Activated CD8-positive, alpha-beta T cell treated with anti-CD3 and anti-CD28 coated beads, Interleukin-2, amount 10 ng/mL, durations not matched to agents 7 days and 5 days (primary cell): ENCODE measurements at regions not wholly inside any gene's neighbourhood (a gene's known extent, or its start where the extent isn't known, plus 50 kb on each side); places are given as distances from the start of the nearest gene placed in this dataset.
"Not testable (repeated sequence)": the region's sequence is repeated elsewhere in the genome, so short reads cannot be mapped to it uniquely, and the experiment has no call there.

Source experiments
- ATAC-seq: fragments of 150-1000 bp; cut with Tn5 transposase; one replicate; pipeline ENCODE4 v1.10.0; 2021; ENCODE audit warnings: moderate library complexity
- CTCF ChIA-PET: fragments of 350-600 bp; sonication (Branson Sonifier 250); formaldehyde crosslinking; loops from one replicate; lab custom pipeline; 2021; ENCODE audit warnings: antibody characterized with exemption; lab: Charles Lee
- POLR2A ChIA-PET: fragments of 350-600 bp; sonication (Branson Sonifier 250); formaldehyde crosslinking; loops from one replicate; lab custom pipeline; 2021; ENCODE audit warnings: antibody characterized with exemption; lab: Charles Lee
- DNase-seq: peaks from one replicate; pipeline ENCODE4 v3.0.0-alpha.2; 2020
- H3K27ac Mint-ChIP-seq: one replicate; pipeline ENCODE4 v1.8.0; 2021; ENCODE audit warnings: mild to moderate bottlenecking, mixed read lengths
- H3K27me3 Mint-ChIP-seq: one replicate; pipeline ENCODE4 v1.8.0; 2021; ENCODE audit warnings: low read depth, mixed read lengths
- H3K36me3 Mint-ChIP-seq: one replicate; pipeline ENCODE4 v1.8.0; 2021; ENCODE audit warnings: low read depth, mixed read lengths
- H3K4me1 Mint-ChIP-seq: one replicate; pipeline ENCODE4 v1.8.0; 2021; ENCODE audit warnings: low read depth, mixed read lengths
- H3K4me3 Mint-ChIP-seq: one replicate; pipeline ENCODE4 v1.8.0; 2021; ENCODE audit warnings: mild to moderate bottlenecking, mixed read lengths
- H3K9me3 Mint-ChIP-seq: one replicate; pipeline ENCODE4 v1.8.0; 2022; ENCODE audit warnings: mixed read lengths; ENCODE audit not compliant: insufficient read depth

- H3K4me1 Mint-ChIP-seq, H3K9me3 Mint-ChIP-seq, H3K4me3 Mint-ChIP-seq, POLR2A ChIA-PET, H3K27ac Mint-ChIP-seq, H3K36me3 Mint-ChIP-seq, CTCF ChIA-PET, ATAC-seq, H3K27me3 Mint-ChIP-seq, DNase-seq: not testable (repeated sequence)
Measured at GRCh38 chr5:118502232-118502631, 486.1 kb downstream of the DTWD2 start.

DNA sequence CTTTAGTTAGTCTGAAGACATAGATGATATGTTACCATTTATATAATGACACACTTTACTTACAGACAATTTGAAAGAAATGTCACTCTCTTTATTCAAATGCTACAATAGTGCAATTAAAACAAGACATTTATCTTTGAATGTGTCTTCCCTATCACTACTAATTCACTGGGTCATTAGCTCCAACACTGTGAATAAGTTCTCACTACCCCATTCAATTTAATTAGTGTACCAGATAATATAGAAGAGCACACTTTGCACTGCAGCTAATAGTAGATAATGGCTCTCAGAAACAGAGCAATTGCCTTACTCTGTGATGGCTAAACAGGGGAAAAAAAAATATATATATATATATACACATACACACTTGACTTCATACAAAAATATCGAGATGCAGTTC is 497.0 kb downstream of the DTWD2 start:
- ChIA-PET POLR2A (no interaction called here), CTCF (no interaction called here)

GRCh38 chr5:118486647-118487225 is 501.6 kb downstream of the DTWD2 start:
- H3K9me3 Mint-ChIP-seq, result no peaks in the 10 kb centered on the region
- no peaks in the 10 kb centered on the region for H3K4me1 Mint-ChIP-seq
- ChIA-PET POLR2A (no interaction called here), CTCF (no interaction called here)
- DNase-seq, result no peak
- ATAC-seq, result no peak
- no peaks in the 10 kb centered on the region for H3K27me3 Mint-ChIP-seq
- no peak overlapping the region for H3K27ac Mint-ChIP-seq
- no peak overlapping the region for H3K4me3 Mint-ChIP-seq
- H3K36me3 Mint-ChIP-seq, result no peaks in the 10 kb centered on the region

More for the DNA sequence above, 497.0 kb downstream of the DTWD2 start:
- no peaks in the 10 kb centered on the region for H3K9me3 Mint-ChIP-seq
- H3K27ac Mint-ChIP-seq, result no peak overlapping the region
- no peak overlapping the region for H3K4me3 Mint-ChIP-seq
- H3K36me3 Mint-ChIP-seq, result no peaks in the 10 kb centered on the region
- H3K4me1 Mint-ChIP-seq, result no peaks in the 10 kb centered on the region
- no peak for ATAC-seq
- DNase-seq, result no peak
- no peaks in the 10 kb centered on the region for H3K27me3 Mint-ChIP-seq

DNA sequence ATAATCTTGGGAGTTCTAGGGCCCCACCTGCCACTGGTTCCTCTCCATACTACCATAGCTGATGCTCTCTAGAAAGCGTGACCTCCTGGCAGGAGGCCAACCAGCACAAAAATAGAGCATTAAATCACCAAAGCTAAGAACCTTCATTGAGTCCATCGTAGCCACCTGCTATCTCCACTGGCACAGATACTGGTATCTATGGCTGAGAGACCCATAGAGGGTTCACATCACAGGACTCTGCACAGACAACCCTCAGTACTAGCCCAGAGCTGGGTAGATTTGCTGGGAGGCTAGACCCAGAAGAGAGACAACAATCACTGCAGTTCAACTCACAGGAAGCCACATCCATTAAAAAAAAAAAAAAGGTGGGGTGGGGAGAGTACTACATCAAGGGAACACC is 509.1 kb downstream of the DTWD2 start:
- ChIA-PET CTCF (no interaction called here), POLR2A (interaction anchor here (0.6 kb wide), 1 partner anchor 330 kb away, joined by 3 read pairs; no protein-coding TSS in a partner anchor)
- DNase-seq (no peak), ATAC-seq (no peak)
- Mint-ChIP-seq H3K27ac (no peak overlapping the region), H3K9me3 (peaks cover 4% of the 10 kb centered on the region), H3K4me3 (no peak overlapping the region), H3K4me1 (no peaks in the 10 kb centered on the region), H3K27me3 (no peaks in the 10 kb centered on the region), H3K36me3 (no peaks in the 10 kb centered on the region)

GRCh38 chr5:118478852-118479251 is 509.5 kb downstream of the DTWD2 start:
- ChIA-PET CTCF (no interaction called here), POLR2A (interaction anchor here (0.6 kb wide), 1 partner anchor 330 kb away, joined by 3 read pairs; no protein-coding TSS in a partner anchor)
- Mint-ChIP-seq H3K27ac (no peak overlapping the region), H3K4me1 (no peaks in the 10 kb centered on the region), H3K27me3 (no peaks in the 10 kb centered on the region), H3K4me3 (no peak overlapping the region), H3K9me3 (peaks cover 4% of the 10 kb centered on the region), H3K36me3 (no peaks in the 10 kb centered on the region)
- no peak for ATAC-seq
- DNase-seq, result no peak

GRCh38 chr5:118468085-118468484 is 520.3 kb downstream of the DTWD2 start:
- ATAC-seq, result no peak
- no peak for DNase-seq
- H3K4me1 Mint-ChIP-seq, result no peaks in the 10 kb centered on the region
- no peaks in the 10 kb centered on the region for H3K36me3 Mint-ChIP-seq
- ChIA-PET POLR2A (no interaction called here), CTCF (no interaction called here)
- no peaks in the 10 kb centered on the region for H3K27me3 Mint-ChIP-seq
- H3K27ac Mint-ChIP-seq, result no peak overlapping the region
- H3K9me3 Mint-ChIP-seq, result no peaks in the 10 kb centered on the region
- no peak overlapping the region for H3K4me3 Mint-ChIP-seq

DNA sequence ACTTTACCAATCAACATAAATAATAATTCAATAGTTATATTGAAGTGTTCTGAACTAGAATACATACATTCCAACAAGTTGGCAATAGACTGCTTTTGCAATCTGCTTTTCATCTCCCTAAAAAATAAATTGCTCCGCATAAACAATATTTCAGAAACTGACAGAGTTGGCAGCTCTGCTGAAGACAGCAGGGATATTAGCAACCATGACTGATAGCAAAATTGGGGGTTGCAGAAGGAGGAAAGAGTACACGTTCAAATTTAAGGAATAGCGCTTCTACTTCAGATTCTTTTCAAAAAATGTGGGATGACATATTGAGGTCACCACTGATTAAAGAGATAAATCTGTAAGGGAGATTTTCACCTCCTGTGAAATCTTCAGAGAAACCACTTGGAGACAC is 521.2 kb downstream of the DTWD2 start:
- no peaks in the 10 kb centered on the region for H3K27me3 Mint-ChIP-seq
- CTCF ChIA-PET, result no interaction called here
- no peak for ATAC-seq

DNA sequence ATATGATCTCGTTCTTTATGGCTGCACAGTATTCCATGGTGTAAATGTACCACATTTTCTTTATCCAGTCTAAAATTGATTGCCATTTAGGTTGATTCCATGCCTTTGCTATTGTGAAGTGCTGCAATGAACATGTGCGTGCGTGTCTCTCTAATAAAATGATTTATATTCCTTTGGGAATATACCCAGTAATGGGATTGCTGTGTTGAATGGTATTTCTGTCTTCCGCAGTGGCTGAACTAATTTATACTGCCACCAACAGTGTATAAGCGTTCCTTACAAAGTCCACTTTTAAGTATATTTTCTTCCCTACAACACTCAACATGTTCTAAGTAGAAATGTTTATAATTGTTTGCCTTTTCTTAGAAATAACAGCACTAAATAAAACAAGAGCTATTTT is 521.9 kb downstream of the DTWD2 start:
- no peak for ATAC-seq
- H3K27ac Mint-ChIP-seq, result no peak overlapping the region
- no peaks in the 10 kb centered on the region for H3K27me3 Mint-ChIP-seq
- CTCF ChIA-PET, result no interaction called here
- H3K4me3 Mint-ChIP-seq, result no peak overlapping the region
- POLR2A ChIA-PET, result no interaction called here
- H3K4me1 Mint-ChIP-seq, result no peaks in the 10 kb centered on the region
- no peak for DNase-seq
- H3K36me3 Mint-ChIP-seq, result no peaks in the 10 kb centered on the region
- H3K9me3 Mint-ChIP-seq, result no peaks in the 10 kb centered on the region

More for the DNA sequence above, 521.2 kb downstream of the DTWD2 start:
- DNase-seq, result no peak
- H3K27ac Mint-ChIP-seq, result no peak overlapping the region
- no peaks in the 10 kb centered on the region for H3K9me3 Mint-ChIP-seq
- no peaks in the 10 kb centered on the region for H3K4me1 Mint-ChIP-seq
- no peaks in the 10 kb centered on the region for H3K36me3 Mint-ChIP-seq
- POLR2A ChIA-PET, result no interaction called here
- H3K4me3 Mint-ChIP-seq, result no peak overlapping the region

DNA sequence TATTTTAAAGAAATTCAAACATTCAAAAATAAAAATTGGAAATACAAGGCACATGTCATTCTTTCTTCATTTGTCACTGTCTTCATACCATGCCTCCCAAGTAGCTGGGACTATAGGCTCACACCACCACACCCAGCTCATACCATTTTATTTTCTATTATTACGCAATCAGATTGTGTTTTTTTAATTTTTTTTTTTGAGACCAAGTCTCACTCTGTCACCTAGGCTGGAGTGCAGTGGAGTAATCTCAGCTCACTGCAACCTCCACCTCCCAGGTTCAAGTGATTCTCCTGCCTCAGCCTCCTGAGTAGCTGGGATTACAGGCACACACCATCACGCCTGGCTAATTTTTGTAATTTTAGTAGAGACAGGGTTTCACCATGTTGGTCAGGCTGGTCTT is 526.1 kb downstream of the DTWD2 start:
- CTCF ChIA-PET, H3K4me1 Mint-ChIP-seq: not testable (repeated sequence)

GRCh38 chr5:118461436-118461835 is 526.9 kb downstream of the DTWD2 start:
- no peak overlapping the region for H3K4me3 Mint-ChIP-seq
- ChIA-PET POLR2A (no interaction called here), CTCF (no interaction called here)
- H3K27me3 Mint-ChIP-seq, result no peaks in the 10 kb centered on the region
- ATAC-seq (no peak), DNase-seq (no peak)
- H3K4me1 Mint-ChIP-seq, result no peaks in the 10 kb centered on the region
- H3K9me3 Mint-ChIP-seq, result no peaks in the 10 kb centered on the region
- no peaks in the 10 kb centered on the region for H3K36me3 Mint-ChIP-seq
- H3K27ac Mint-ChIP-seq, result no peak overlapping the region

More for the DNA sequence above, 526.1 kb downstream of the DTWD2 start:
- H3K9me3 Mint-ChIP-seq, H3K4me3 Mint-ChIP-seq, POLR2A ChIA-PET, H3K27me3 Mint-ChIP-seq, H3K27ac Mint-ChIP-seq, DNase-seq, ATAC-seq, H3K36me3 Mint-ChIP-seq: not testable (repeated sequence)

DNA sequence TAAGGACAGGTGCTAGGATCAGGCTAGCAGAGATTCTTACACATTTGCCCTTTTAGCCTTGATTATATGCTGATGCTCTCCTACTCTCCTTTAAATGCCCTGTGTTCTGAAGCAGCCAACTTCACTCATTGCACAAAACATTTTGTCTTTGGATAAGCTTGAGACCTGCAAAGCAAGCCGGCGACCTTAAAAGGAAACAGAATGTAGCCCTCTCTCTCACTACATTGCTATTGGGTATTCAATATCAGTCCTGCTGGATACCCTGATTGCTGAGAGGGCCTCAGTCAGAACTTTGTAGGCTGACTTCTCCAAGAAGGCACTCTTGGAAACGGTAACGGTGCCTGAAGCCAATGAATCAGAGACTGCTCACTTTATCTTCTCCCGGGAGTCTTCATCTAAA is 528.9 kb downstream of the DTWD2 start:
- Mint-ChIP-seq H3K27me3 (no peaks in the 10 kb centered on the region), H3K27ac (no peak overlapping the region), H3K36me3 (no peaks in the 10 kb centered on the region), H3K4me3 (no peak overlapping the region), H3K9me3 (no peaks in the 10 kb centered on the region), H3K4me1 (no peaks in the 10 kb centered on the region)
- DNase-seq, result no peak
- POLR2A ChIA-PET, result no interaction called here
- CTCF ChIA-PET, result no interaction called here
- no peak for ATAC-seq

GRCh38 chr5:118456085-118456484 is 532.3 kb downstream of the DTWD2 start:
- no peaks in the 10 kb centered on the region for H3K9me3 Mint-ChIP-seq
- H3K36me3 Mint-ChIP-seq, result no peaks in the 10 kb centered on the region
- H3K27me3 Mint-ChIP-seq, result no peaks in the 10 kb centered on the region
- CTCF ChIA-PET, result no interaction called here
- no peaks in the 10 kb centered on the region for H3K4me1 Mint-ChIP-seq
- no peak overlapping the region for H3K27ac Mint-ChIP-seq
- ATAC-seq, result no peak
- POLR2A ChIA-PET, result no interaction called here
- no peak overlapping the region for H3K4me3 Mint-ChIP-seq
- no peak for DNase-seq

GRCh38 chr5:118451697-118452247 is 536.6 kb downstream of the DTWD2 start:
- Mint-ChIP-seq H3K9me3 (no peaks in the 10 kb centered on the region), H3K27ac (no peak overlapping the region), H3K4me1 (no peaks in the 10 kb centered on the region), H3K4me3 (no peak overlapping the region), H3K27me3 (no peaks in the 10 kb centered on the region), H3K36me3 (no peaks in the 10 kb centered on the region)
- DNase-seq (no peak), ATAC-seq (no peak)
- POLR2A ChIA-PET, result no interaction called here
- CTCF ChIA-PET, result no interaction called here
